BLaER1 treated with 17β-estradiol and CSF1 and Interleukin-3, amounts not matched to agents 10 nM and 100 nM (cell line): ENCODE measurements at regions not wholly inside any gene's neighbourhood (a gene's known extent, or its start where the extent isn't known, plus 50 kb on each side); places are given as distances from the start of the nearest gene placed in this dataset.

Source experiments
- H3K27ac ChIP-seq, 11 experiments: shearing (Covaris generic); formaldehyde crosslinking; 2 replicates each; pipeline ENCODE4 v1.8.1; 2022
- H3K27me3 ChIP-seq, 11 experiments: shearing (Covaris generic); formaldehyde crosslinking; 2 replicates each; pipeline ENCODE4 v1.8.1; 2022
- H3K36me3 ChIP-seq, 11 experiments: shearing (Covaris generic); formaldehyde crosslinking; 2 replicates each; pipeline ENCODE4 v1.8.1; 2022
- H3K4me1 ChIP-seq, 10 experiments: shearing (Covaris generic); formaldehyde crosslinking; 2 replicates each; pipeline ENCODE4 v1.8.1; 2022
- H3K4me2 ChIP-seq, 11 experiments: shearing (Covaris generic); formaldehyde crosslinking; 2 replicates each; pipeline ENCODE4 v1.8.1; 2022
- H3K4me3 ChIP-seq, 10 experiments: shearing (Covaris generic); formaldehyde crosslinking; 2 replicates each; pipeline ENCODE4 v1.8.1; 2022
- H3K9ac ChIP-seq, 11 experiments: shearing (Covaris generic); formaldehyde crosslinking; 2 replicates each; pipeline ENCODE4 v1.8.1; 2022
- H3K9me3 ChIP-seq, 11 experiments: shearing (Covaris generic); formaldehyde crosslinking; replicated peaks in 1 of 11; 2 replicates each; pipeline ENCODE4 v1.8.1; 2022
- H4K20me1 ChIP-seq, 11 experiments: shearing (Covaris generic); formaldehyde crosslinking; 2 replicates each; pipeline ENCODE4 v1.8.1; 2022
- Cebpa-rat ChIP-seq, 11 experiments: shearing (Covaris generic); IDR thresholded peaks; 2 replicates each; pipeline ENCODE4 v1.8.1; 2022

DNA sequence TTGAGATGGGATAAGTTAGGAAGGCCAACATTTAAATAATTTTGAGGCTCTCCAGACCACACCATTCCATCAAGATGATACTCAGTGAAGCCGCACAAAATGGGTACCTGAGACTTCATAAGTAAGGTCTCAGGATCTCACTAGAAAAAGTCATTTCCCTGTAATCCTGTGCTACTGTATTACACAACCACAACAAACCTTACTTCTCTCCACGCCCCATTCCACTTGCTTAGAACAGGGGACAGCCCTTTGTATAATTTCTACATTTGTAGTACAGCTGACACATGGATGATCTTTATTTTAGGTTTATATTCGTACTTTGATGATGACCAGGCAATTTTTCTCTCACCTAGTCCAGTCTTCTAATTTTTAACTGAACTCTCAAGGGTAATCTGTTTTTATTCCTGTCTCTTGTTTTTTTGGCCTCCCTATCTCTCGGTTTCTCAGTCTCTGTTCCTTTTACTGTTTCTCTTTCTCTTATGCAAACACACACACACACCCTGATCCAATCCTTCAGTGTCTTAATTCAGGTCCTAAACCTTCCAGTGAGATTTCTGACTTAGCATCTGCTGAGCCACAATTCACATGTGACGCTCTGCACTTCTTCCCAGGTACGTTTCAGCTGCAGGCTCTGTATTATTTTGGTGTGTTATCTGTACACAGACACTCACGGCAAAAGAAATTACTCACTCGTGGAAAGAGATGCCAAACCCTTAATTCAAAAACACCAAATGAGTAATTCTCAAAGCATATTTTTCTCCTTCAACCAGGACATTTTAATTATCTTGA is 223.2 kb upstream of the THBS1 start:
- Histone ChIP-seq H3K27me3 (no peaks in the 10 kb centered on the region), H4K20me1 (no peaks in the 10 kb centered on the region), H3K4me3 (no peak overlapping the region), H3K4me1 (no peaks in the 10 kb centered on the region), H3K4me2 (no peak overlapping the region), H3K9ac (no peak overlapping the region), H3K36me3 (no peaks in the 10 kb centered on the region), H3K9me3 (no peaks in the 10 kb centered on the region), H3K27ac (no peak overlapping the region)
- no peak for TF ChIP-seq Cebpa-rat (IDR thresholded peaks at IDR 0.05)

DNA sequence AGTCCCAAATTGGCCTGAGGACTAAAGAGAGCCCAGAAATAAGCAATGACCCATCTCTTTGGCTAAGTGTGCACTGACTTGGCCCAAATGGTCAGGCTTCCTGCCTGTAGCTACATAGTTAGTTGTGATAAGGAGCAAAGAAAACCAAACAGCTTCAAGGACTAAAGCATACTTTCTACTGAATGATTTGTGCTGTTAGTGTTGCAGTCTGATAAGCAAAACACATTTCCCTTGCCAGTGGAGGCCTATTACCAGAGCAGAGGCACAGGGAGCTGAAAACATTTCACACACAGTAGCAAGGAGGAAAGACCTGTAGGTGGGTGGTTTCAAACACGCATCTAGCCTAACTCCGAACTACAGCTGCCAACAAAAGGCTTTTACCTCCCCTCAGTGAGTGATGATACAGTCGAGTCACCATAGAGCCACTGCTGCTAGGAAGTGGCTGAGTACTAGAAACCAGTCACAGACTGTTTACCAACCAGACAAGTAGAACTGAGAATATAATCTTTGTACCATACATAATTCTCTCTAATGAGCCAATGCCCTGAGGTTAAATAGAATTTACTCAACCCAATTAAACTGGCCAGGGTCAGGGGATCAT is 222.3 kb upstream of the THBS1 start:
- Histone ChIP-seq H3K27ac (no peak overlapping the region), H3K9me3 (no peaks in the 10 kb centered on the region), H3K4me1 (no peaks in the 10 kb centered on the region), H3K27me3 (no peaks in the 10 kb centered on the region), H3K4me2 (no peak overlapping the region), H3K4me3 (no peak overlapping the region), H3K36me3 (no peaks in the 10 kb centered on the region), H4K20me1 (no peaks in the 10 kb centered on the region), H3K9ac (no peak overlapping the region)
- no peak for TF ChIP-seq Cebpa-rat (IDR thresholded peaks at IDR 0.05)

DNA sequence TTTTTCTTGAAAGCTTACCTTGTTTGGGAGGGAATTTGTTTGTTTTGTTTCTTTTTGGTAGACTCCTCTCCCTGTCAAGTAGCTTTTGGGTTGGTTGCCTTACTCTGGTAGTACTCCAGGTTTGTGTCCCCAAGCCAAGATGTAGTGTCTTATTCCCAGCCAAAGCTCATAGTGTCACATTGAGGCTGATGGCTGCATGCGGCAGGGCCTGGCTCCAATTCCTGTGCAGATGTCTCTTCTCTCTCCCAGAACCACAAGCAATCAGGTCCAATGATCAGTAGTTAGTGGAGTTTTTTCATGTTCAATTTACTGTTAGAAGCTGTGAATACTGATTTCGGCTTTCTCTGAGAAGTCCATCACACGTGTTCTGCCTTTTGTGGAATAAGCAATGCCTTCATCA is 221.1 kb upstream of the THBS1 start:
- no peaks in the 10 kb centered on the region for H3K36me3 ChIP-seq
- no peaks in the 10 kb centered on the region for H3K4me1 ChIP-seq
- TF ChIP-seq Cebpa-rat (IDR thresholded peaks at IDR 0.05) = no peak
- H4K20me1 ChIP-seq = no peaks in the 10 kb centered on the region
- no peak overlapping the region for H3K4me2 ChIP-seq
- no peaks in the 10 kb centered on the region for H3K27me3 ChIP-seq
- no peaks in the 10 kb centered on the region for H3K9me3 ChIP-seq
- no peak overlapping the region for H3K4me3 ChIP-seq
- no peak overlapping the region for H3K27ac ChIP-seq
- H3K9ac ChIP-seq = no peak overlapping the region

DNA sequence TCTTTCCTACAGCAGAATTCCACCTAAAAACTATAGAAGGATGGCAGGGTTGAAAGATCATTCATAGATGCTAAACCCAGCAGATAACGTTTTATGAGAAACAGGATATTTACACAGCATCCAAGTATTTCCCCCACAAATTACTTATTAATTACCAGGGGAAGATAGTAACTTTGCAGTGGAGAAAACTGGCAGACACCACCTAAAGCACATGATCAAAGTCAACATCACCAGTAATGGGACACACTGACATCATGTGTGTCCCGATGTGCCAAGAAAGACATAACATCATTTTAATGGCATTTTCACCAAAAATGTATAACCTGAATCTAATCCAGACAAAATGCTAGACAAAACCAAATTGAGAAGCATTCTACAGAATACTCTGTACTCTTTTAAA is 220.4 kb upstream of the THBS1 start:
- H3K4me2 ChIP-seq = no peak overlapping the region
- H3K9ac ChIP-seq = no peak overlapping the region
- H3K27me3 ChIP-seq = no peaks in the 10 kb centered on the region
- no peak overlapping the region for H3K4me3 ChIP-seq
- no peak for TF ChIP-seq Cebpa-rat (IDR thresholded peaks at IDR 0.05)
- no peaks in the 10 kb centered on the region for H4K20me1 ChIP-seq
- H3K4me1 ChIP-seq = no peaks in the 10 kb centered on the region
- H3K9me3 ChIP-seq = no peaks in the 10 kb centered on the region
- no peak overlapping the region for H3K27ac ChIP-seq
- H3K36me3 ChIP-seq = no peaks in the 10 kb centered on the region

DNA sequence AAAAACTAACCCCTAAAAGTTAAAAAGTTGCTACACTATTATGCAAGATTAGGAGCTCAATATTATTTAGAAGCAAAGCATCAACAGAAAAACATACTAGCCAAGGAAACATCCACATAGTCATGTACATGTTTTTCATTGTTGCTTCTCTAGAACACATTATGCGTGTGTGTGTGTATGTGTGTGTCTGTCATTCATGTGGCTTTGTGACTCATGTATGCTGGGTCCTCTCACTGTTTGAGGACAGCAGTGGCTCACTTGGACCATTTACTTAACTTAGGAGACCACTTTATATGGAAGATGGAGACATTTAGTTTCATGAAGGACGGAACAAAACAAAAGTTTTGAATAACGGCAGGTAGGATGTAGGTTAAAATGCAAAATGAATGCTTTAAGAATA is 219.4 kb upstream of the THBS1 start:
- Histone ChIP-seq H3K4me3 (no peak overlapping the region), H3K4me1 (no peaks in the 10 kb centered on the region), H3K9ac (no peak overlapping the region), H3K4me2 (no peak overlapping the region), H3K36me3 (no peaks in the 10 kb centered on the region), H3K9me3 (no peaks in the 10 kb centered on the region), H4K20me1 (no peaks in the 10 kb centered on the region), H3K27ac (no peak overlapping the region), H3K27me3 (no peaks in the 10 kb centered on the region)
- TF ChIP-seq Cebpa-rat (IDR thresholded peaks at IDR 0.05) = no peak

DNA sequence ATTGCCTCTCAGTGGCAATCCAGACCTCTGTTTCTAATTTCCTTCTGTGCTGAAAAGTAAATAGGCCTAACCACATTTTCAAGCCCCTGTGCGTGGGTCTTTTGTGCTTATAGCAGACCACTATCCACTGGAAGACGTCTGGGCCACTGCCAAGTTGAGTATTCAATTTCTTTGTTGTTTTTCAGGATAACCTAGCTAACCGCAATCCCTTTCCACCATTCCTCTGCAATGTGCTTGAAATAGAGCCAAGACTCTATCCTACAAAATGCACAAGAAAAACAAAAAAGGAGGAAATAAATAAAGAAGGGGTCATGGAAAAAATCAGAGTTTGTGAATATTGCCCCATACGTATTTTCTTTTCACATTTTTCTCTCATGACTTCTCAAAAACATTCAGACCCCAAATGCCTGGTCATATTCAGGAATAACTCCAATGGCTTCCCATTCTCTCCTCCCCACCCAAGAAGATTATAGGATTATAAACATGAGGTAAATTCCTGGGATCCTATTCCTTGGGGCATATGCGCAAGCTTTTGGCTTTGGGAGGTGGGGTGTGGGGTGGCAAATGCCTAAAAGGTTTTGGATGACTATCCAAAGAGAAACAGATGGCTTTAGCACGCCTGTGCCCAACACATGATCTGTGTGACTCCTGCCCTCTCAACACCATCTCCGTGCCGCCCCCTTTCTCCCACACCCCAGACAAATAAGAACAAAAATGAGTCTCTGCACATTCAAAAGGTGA is 217.9 kb upstream of the THBS1 start:
- H4K20me1 ChIP-seq = no peaks in the 10 kb centered on the region
- TF ChIP-seq Cebpa-rat (IDR thresholded peaks at IDR 0.05) = no peak
- H3K4me2 ChIP-seq = no peak overlapping the region
- no peaks in the 10 kb centered on the region for H3K4me1 ChIP-seq
- no peak overlapping the region for H3K4me3 ChIP-seq
- H3K9ac ChIP-seq = no peak overlapping the region
- no peaks in the 10 kb centered on the region for H3K27me3 ChIP-seq
- H3K36me3 ChIP-seq = no peaks in the 10 kb centered on the region
- H3K9me3 ChIP-seq = no peaks in the 10 kb centered on the region
- H3K27ac ChIP-seq = no peak overlapping the region

DNA sequence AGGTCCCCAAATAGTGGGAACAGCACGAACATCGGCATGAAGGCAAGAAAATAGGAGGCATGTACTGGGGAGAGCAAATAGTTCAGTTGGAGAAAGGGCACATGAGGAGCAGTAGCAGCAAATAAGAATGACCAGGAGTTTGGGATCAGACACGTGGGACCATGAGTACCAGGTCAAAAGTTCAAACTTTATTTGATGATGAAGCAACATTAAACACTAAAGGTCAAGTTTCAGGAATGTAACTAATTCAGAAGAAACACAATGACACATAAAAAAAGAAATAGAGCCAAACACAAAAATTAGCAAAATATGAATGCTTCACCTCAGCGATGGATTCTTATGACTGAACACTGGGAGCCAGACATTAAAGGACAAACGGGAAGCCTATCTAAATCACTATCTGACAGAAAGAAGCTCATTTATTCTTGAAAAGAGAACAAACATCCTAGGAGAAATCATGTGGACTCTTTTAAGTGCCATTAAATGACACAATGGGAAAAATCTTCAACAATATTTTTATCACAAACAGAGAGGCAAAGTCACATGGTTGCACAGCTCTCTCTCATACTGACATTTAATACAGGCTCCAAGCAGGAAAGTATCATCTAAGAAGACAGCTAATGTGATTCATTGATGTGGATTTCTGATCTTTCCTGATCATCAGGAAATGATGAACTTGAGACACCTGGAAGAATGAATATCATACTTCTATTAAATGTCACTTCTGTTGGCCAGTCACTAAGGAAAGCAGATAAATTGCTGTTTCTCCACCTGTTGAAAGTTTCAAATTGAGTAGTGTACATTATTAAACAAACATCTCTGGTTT is 216.9 kb upstream of the THBS1 start:
- H3K9me3 ChIP-seq = peaks cover 0 to 5% (median 2%) of the 10 kb centered on the region in 11 experiments; a peak in 13 of 22 replicates
- H3K9ac ChIP-seq = no peak overlapping the region
- H3K27me3 ChIP-seq = no peaks in the 10 kb centered on the region
- H3K4me2 ChIP-seq = no peak overlapping the region
- no peaks in the 10 kb centered on the region for H3K4me1 ChIP-seq
- TF ChIP-seq Cebpa-rat (IDR thresholded peaks at IDR 0.05) = no peak
- no peak overlapping the region for H3K4me3 ChIP-seq
- no peaks in the 10 kb centered on the region for H4K20me1 ChIP-seq
- H3K27ac ChIP-seq = no peak overlapping the region
- no peaks in the 10 kb centered on the region for H3K36me3 ChIP-seq

DNA sequence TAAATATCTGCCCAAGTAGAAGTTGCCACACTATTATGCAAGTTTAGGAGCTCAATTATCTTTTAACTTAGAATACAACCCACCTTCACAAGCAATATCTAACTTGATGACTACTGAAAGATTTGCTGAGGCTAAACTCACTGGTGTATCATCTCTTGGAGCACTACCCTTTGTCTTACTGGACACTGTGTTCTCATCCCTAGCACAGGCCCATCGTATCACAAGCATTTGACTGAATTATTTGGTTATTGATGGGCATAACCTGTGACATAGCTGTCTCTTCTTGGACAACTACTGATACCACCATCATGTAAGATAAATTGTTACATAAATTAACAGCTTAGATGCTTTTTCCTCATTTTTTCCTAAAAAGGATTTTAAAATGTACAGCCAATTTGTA is 216.2 kb upstream of the THBS1 start:
- H3K4me3 ChIP-seq = no peak overlapping the region
- no peak overlapping the region for H3K9ac ChIP-seq
- H3K27ac ChIP-seq = no peak overlapping the region
- TF ChIP-seq Cebpa-rat (IDR thresholded peaks at IDR 0.05) = no peak
- H3K27me3 ChIP-seq = no peaks in the 10 kb centered on the region
- H3K4me2 ChIP-seq = no peak overlapping the region
- H3K4me1 ChIP-seq = no peaks in the 10 kb centered on the region
- H3K9me3 ChIP-seq = peaks cover 0 to 13% (median 8%) of the 10 kb centered on the region in 11 experiments; a peak in 13 of 22 replicates
- no peaks in the 10 kb centered on the region for H4K20me1 ChIP-seq
- no peaks in the 10 kb centered on the region for H3K36me3 ChIP-seq

DNA sequence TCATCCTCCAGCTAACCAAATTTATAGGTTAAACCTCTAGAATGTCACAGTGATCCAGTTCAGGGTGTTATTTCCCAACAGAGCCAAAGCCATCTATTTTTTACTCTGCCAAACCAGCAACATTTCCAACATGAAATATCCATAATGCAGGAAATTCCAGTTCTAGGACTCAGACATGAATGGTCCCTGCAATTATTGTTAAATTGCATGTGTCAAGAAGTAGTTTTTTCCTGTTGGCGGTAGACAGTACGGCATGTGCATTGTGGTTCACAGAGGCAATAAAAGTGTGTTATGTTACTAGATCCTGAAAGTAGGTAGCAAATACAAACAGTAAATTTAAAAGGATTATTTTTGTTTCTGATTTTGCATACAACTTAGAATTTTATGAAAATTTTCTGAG is 215.7 kb upstream of the THBS1 start:
- Histone ChIP-seq H3K36me3 (no peaks in the 10 kb centered on the region), H4K20me1 (no peaks in the 10 kb centered on the region), H3K9me3 (peaks cover 0 to 16% (median 11%) of the 10 kb centered on the region in 11 experiments; a peak in 13 of 22 replicates), H3K4me2 (no peak overlapping the region), H3K27ac (no peak overlapping the region), H3K9ac (no peak overlapping the region), H3K27me3 (no peaks in the 10 kb centered on the region), H3K4me1 (no peaks in the 10 kb centered on the region), H3K4me3 (no peak overlapping the region)
- no peak for TF ChIP-seq Cebpa-rat (IDR thresholded peaks at IDR 0.05)
